Dedifferentiated amniotic fluid mesenchymal stem cell (primary cell): ENCODE measurements at regions not wholly inside any gene's neighbourhood (a gene's known extent, or its start where the extent isn't known, plus 50 kb on each side); places are given as distances from the start of the nearest gene placed in this dataset.

ENCODE experiments used
- DNase-seq: peaks from one replicate; pipeline ENCODE4 v3.0.0-alpha.2; 2016; ENCODE audit errors: extremely low spot score

- no peak for DNase-seq
Observed at GRCh38 chr2:18133310-18133709, 254.8 kb downstream of the KCNS3 start.

GRCh38 chr2:18132697-18133096 is 254.2 kb downstream of the KCNS3 start:
- DNase-seq = no peak

GRCh38 chr2:18131761-18132160 is 253.3 kb downstream of the KCNS3 start:
- no peak for DNase-seq

- no peak for DNase-seq
Observed at GRCh38 chr2:18129348-18129747, 250.9 kb downstream of the KCNS3 start.

- DNase-seq = no peak
Observed at GRCh38 chr2:18125303-18125702, 246.8 kb downstream of the KCNS3 start.

GRCh38 chr2:18124116-18124835 is 245.8 kb downstream of the KCNS3 start:
- no peak for DNase-seq

GRCh38 chr2:18123577-18123976 is 245.1 kb downstream of the KCNS3 start:
- no peak for DNase-seq

- no peak for DNase-seq
Observed at GRCh38 chr2:18123211-18123570, 244.7 kb downstream of the KCNS3 start.

- DNase-seq = no peak
Observed at GRCh38 chr2:18122544-18123210, 244.2 kb downstream of the KCNS3 start.

- DNase-seq = peak; percentile 95
Observed at GRCh38 chr2:18119883-18120282, 241.4 kb downstream of the KCNS3 start.

- peak; percentile 56 for DNase-seq
Observed at GRCh38 chr2:18118703-18119102, 240.2 kb downstream of the KCNS3 start.

GRCh38 chr2:18117592-18117991 is 239.1 kb downstream of the KCNS3 start:
- DNase-seq = no peak

GRCh38 chr2:18110222-18110621 is 231.8 kb downstream of the KCNS3 start:
- DNase-seq = no peak

- DNase-seq = no peak
Observed at GRCh38 chr2:18106841-18107240, 228.4 kb downstream of the KCNS3 start.

GRCh38 chr2:18105929-18106328 is 227.5 kb downstream of the KCNS3 start:
- no peak for DNase-seq

- no peak for DNase-seq
Observed at GRCh38 chr2:18104595-18105224, 226.2 kb downstream of the KCNS3 start.

GRCh38 chr2:18096836-18097405 is 218.5 kb downstream of the KCNS3 start:
- no peak for DNase-seq

GRCh38 chr2:18094277-18094676 is 215.8 kb downstream of the KCNS3 start:
- no peak for DNase-seq

GRCh38 chr2:18093196-18093595 is 214.7 kb downstream of the KCNS3 start:
- DNase-seq = no peak

GRCh38 chr2:18092760-18093159 is 214.3 kb downstream of the KCNS3 start:
- DNase-seq = no peak

- no peak for DNase-seq
Observed at GRCh38 chr2:18085593-18085992, 207.1 kb downstream of the KCNS3 start.

GRCh38 chr2:18084376-18084775 is 205.9 kb downstream of the KCNS3 start:
- no peak for DNase-seq

- no peak for DNase-seq
Observed at GRCh38 chr2:18083806-18084205, 205.3 kb downstream of the KCNS3 start.
